ENCODE measurements at regions not wholly inside any gene's neighbourhood (a gene's known extent, or its start where the extent isn't known, plus 50 kb on each side); places are given as distances from the start of the nearest gene placed in this dataset.
"Not testable (repeated sequence)": the region's sequence is repeated elsewhere in the genome, so short reads cannot be mapped to it uniquely, and the experiment has no call there.

GRCh38 chr16:64074706-64075105, 1047.2 kb downstream of the CDH11 start:
- H3K27ac Mint-ChIP-seq: no peak overlapping the region
- H2BK12ac ChIP-seq (ENCODE audit: insufficient read length, low read depth, low read length): no peak overlapping the region
- no peak overlapping the region for H4K8ac ChIP-seq (replicated peaks; ENCODE audit: insufficient read length, low read depth, low read length)
- no peak overlapping the region for H4K91ac ChIP-seq (ENCODE audit: insufficient read length, low read depth, low read length)
- H3K4me1 Mint-ChIP-seq: no peaks in the 10 kb centered on the region
- no peaks in the 10 kb centered on the region for H3K79me1 ChIP-seq (ENCODE audit: insufficient read depth, low read depth, low read length, poor library complexity, severe bottlenecking)
- no peak overlapping the region for H2AFZ ChIP-seq (ENCODE audit: low read length)
- no peaks in the 10 kb centered on the region for H3K79me2 ChIP-seq (ENCODE audit: insufficient read depth, low read length)
- H2BK20ac ChIP-seq (ENCODE audit: low read depth, low read length, poor library complexity, severe bottlenecking): no peak overlapping the region
- H4K5ac ChIP-seq (ENCODE audit: insufficient read length, low read depth, low read length): no peak overlapping the region
- H3K18ac ChIP-seq (ENCODE audit: insufficient read length, low read depth, low read length): no peak overlapping the region
- H3K56ac ChIP-seq (ENCODE audit: insufficient read length, low read depth, low read length): no peak overlapping the region
- DNase-seq: no peak
- no peak overlapping the region for H3K4me2 ChIP-seq (ENCODE audit: insufficient read depth, insufficient read length, low read length)
- H3K14ac ChIP-seq (ENCODE audit: insufficient read depth, low read length): no peak overlapping the region
- TF ChIP-seq, protein P1, sequence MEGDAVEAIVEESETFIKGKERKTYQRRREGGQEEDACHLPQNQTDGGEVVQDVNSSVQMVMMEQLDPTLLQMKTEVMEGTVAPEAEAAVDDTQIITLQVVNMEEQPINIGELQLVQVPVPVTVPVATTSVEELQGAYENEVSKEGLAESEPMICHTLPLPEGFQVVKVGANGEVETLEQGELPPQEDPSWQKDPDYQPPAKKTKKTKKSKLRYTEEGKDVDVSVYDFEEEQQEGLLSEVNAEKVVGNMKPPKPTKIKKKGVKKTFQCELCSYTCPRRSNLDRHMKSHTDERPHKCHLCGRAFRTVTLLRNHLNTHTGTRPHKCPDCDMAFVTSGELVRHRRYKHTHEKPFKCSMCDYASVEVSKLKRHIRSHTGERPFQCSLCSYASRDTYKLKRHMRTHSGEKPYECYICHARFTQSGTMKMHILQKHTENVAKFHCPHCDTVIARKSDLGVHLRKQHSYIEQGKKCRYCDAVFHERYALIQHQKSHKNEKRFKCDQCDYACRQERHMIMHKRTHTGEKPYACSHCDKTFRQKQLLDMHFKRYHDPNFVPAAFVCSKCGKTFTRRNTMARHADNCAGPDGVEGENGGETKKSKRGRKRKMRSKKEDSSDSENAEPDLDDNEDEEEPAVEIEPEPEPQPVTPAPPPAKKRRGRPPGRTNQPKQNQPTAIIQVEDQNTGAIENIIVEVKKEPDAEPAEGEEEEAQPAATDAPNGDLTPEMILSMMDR (conservative IDR thresholded peaks at IDR 0.05): no peak
- H3K9ac ChIP-seq (ENCODE audit: extremely low read depth, insufficient read length, low read length): no peak overlapping the region
- no peaks in the 10 kb centered on the region for H3K9me3 ChIP-seq (ENCODE audit: control insufficient read depth, low read depth, low read length)
- no peak overlapping the region for H2BK15ac ChIP-seq (ENCODE audit: low read depth, low read length)
- H3K23ac ChIP-seq (ENCODE audit: insufficient read length, low read depth, low read length): no peak overlapping the region
- no CpG with 5 or more reads among the region's 3 CpGs for WGBS (ENCODE audit: extremely low coverage, insufficient read length, low lambda C conversion rate)
- no peaks in the 10 kb centered on the region for H3K27me3 Mint-ChIP-seq (ENCODE audit: low read depth)
- H2BK5ac ChIP-seq (ENCODE audit: insufficient read length, low read length): no peak overlapping the region
- H3K9me3 Mint-ChIP-seq: peaks cover 4% of the 10 kb centered on the region in 2 experiments; a peak in 2 of 5 replicates
- H3T11ph ChIP-seq (ENCODE audit: low read length): no peak overlapping the region
- H3K36me3 Mint-ChIP-seq (ENCODE audit: insufficient read depth in 1 of 3, low read depth in 3 of 3): peaks cover 0 to 5% (median 0%) of the 10 kb centered on the region in 3 experiments; a peak in 1 of 7 replicates
- H3K4me1 ChIP-seq (ENCODE audit: insufficient read depth, low read length): no peaks in the 10 kb centered on the region
- H2BK120ac ChIP-seq (ENCODE audit: low read depth, low read length, poor library complexity, severe bottlenecking): no peak overlapping the region
- no peaks in the 10 kb centered on the region for H4K20me1 ChIP-seq (ENCODE audit: control insufficient read depth, insufficient read depth, insufficient read length)
- no peak overlapping the region for H3K4me3 Mint-ChIP-seq
- no peak overlapping the region for H2AK5ac ChIP-seq (ENCODE audit: insufficient read length, low read length)
- no peak overlapping the region for H3K27ac ChIP-seq (ENCODE audit: insufficient read length, low read depth, low read length)
- H3K27me3 ChIP-seq (ENCODE audit: insufficient read depth, low read length): no peaks in the 10 kb centered on the region; the same call in 1 of the 2 replicates
- no peaks in the 10 kb centered on the region for H3K23me2 ChIP-seq (ENCODE audit: insufficient read length, low read depth, low read length, poor library complexity, severe bottlenecking)
- H3K4ac ChIP-seq (ENCODE audit: low read depth, low read length): no peak overlapping the region

GRCh38 chr16:64072131-64072730, 1049.6 kb downstream of the CDH11 start:
- H3K79me2 ChIP-seq (ENCODE audit: insufficient read depth, low read length); H2AK5ac ChIP-seq (ENCODE audit: insufficient read length, low read length); H4K20me1 ChIP-seq (ENCODE audit: control insufficient read depth, insufficient read depth, insufficient read length); H2AFZ ChIP-seq (ENCODE audit: low read length); H3K36me3 Mint-ChIP-seq (ENCODE audit: insufficient read depth in 1 of 3, low read depth in 3 of 3); DNase-seq; H3K18ac ChIP-seq (ENCODE audit: insufficient read length, low read depth, low read length); H4K5ac ChIP-seq (ENCODE audit: insufficient read length, low read depth, low read length); H3K79me1 ChIP-seq (ENCODE audit: insufficient read depth, low read depth, low read length, poor library complexity, severe bottlenecking); H2BK5ac ChIP-seq (ENCODE audit: insufficient read length, low read length); H3K23me2 ChIP-seq (ENCODE audit: insufficient read length, low read depth, low read length, poor library complexity, severe bottlenecking); H3K27ac Mint-ChIP-seq; H2BK12ac ChIP-seq (ENCODE audit: insufficient read length, low read depth, low read length); H3K27me3 ChIP-seq (ENCODE audit: insufficient read depth, low read length); H3T11ph ChIP-seq (ENCODE audit: low read length); H2BK120ac ChIP-seq (ENCODE audit: low read depth, low read length, poor library complexity, severe bottlenecking); H3K4me2 ChIP-seq (ENCODE audit: insufficient read depth, insufficient read length, low read length); H3K9me3 Mint-ChIP-seq; H3K4me1 Mint-ChIP-seq; H3K56ac ChIP-seq (ENCODE audit: insufficient read length, low read depth, low read length); H2BK15ac ChIP-seq (ENCODE audit: low read depth, low read length); H3K27me3 Mint-ChIP-seq (ENCODE audit: low read depth); H3K9ac ChIP-seq (ENCODE audit: extremely low read depth, insufficient read length, low read length); H2BK20ac ChIP-seq (ENCODE audit: low read depth, low read length, poor library complexity, severe bottlenecking); H3K9me3 ChIP-seq (ENCODE audit: control insufficient read depth, low read depth, low read length); H4K91ac ChIP-seq (ENCODE audit: insufficient read length, low read depth, low read length); H3K23ac ChIP-seq (ENCODE audit: insufficient read length, low read depth, low read length); H3K4me3 Mint-ChIP-seq; H4K8ac ChIP-seq (replicated peaks; ENCODE audit: insufficient read length, low read depth, low read length); H3K4me1 ChIP-seq (ENCODE audit: insufficient read depth, low read length); H3K27ac ChIP-seq (ENCODE audit: insufficient read length, low read depth, low read length); H3K4ac ChIP-seq (ENCODE audit: low read depth, low read length); H3K14ac ChIP-seq (ENCODE audit: insufficient read depth, low read length): not testable (repeated sequence)
- WGBS (ENCODE audit: extremely low coverage, insufficient read length, low lambda C conversion rate): no CpG with 5 or more reads among the region's 34 CpGs

All from H9 (cell line).